ENCODE measurements at regions not wholly inside any gene's neighbourhood (a gene's known extent, or its start where the extent isn't known, plus 50 kb on each side); places are given as distances from the start of the nearest gene placed in this dataset.

DNA sequence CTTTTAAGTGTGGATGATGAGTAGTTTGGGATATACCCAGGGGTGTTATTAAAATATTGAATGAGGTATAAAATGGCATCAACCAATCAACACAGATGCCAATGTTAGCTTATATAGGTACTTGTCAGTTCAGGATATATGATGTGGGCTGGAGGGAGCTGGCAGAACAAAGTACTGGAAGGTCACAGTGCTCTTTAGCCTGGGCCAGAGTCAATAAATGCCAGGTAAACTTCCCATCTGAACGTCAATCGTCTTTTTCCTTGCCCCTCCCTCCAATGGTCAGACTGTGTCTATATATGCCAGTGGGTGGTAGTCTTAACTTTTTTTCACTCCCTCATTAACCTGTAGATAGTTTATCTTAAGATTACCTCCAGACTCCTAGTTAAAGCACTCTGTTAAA is 140.8 kb upstream of the RBMS1 start:
- DNase-seq, result no peak

DNA sequence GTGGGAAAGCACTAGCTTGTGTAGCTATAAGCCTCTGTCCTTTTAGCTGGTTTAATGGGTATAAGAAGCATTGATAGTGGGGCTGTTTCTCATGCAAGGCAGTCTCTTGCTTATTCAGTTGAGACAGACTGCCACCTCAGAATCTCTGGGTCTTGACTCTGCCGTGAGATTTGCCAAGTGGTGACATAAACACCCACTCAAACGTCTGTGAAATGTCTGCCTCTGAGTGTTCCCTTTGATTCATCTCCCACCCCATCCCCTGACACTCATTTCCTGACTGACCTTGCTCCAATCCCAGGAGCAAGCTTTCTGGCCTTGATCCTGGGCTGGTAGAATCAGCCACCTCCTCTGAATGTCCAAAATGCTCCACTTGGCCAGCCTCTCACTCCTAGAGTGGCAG is 141.9 kb upstream of the RBMS1 start:
- DNase-seq, result no peak

- no peak for DNase-seq
Observed at GRCh38 chr2:160639472-160639871, 145.9 kb upstream of the RBMS1 start.

GRCh38 chr2:160646684-160647444 is 153.3 kb upstream of the RBMS1 start:
- DNase-seq, result no peak

DNA sequence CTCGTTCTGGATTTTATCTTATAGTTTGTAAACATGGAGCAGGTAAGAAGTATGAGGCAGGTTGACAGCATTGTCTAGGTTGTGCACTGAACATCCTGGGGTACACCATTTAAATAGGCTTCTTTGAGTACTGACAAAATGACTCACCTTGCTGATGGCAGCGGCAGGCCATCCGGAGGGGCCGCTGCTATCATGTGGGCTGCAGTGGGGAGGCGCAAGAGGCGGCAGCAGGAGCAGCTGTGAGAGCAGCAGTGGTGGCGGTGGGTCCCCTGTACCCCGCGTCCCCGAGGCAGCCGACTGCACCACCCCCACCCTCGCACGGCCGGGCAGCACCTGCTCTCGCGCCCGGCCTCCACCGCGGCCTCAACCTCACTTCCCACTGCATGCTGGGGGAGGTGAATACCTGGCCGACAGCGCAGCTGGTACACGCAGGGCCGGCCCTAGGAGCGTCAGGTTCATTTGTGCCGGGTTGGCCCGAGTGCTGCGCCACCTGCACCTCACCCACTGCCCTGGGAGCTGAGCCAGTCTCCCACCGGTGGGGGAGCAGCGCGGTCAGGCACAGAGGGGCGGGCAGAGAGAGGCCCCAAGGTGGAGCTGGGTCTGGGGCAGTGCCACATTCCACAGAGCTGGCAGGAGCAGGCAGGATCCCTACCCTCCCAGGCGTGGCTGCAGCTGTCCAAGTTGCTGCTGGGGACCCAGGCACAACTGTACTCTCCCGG is 154.5 kb upstream of the RBMS1 start:
- DNase-seq, result no peak

DNA sequence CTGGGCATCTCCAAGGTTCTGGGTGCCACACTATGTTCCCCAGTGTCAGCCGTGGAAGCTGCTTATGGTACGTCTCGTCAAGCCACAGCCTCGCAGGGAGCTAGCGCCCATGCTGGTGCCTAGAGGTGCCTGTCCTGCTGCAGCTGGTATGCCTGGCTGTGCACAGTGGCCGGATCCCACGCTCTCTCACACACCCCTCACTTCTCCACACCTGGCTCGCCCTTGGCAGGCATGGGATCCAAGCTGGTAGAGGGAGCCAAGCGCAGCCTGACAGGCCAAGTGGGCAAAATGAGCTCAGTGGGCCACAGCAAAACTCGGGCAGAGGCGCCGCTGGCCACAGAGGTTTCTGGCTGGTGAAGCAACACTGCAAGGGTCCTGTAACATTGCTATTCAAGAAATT is 156.1 kb upstream of the RBMS1 start:
- DNase-seq, result no peak

- DNase-seq, result no peak
Observed at GRCh38 chr2:160650196-160651118, 156.8 kb upstream of the RBMS1 start.

DNA sequence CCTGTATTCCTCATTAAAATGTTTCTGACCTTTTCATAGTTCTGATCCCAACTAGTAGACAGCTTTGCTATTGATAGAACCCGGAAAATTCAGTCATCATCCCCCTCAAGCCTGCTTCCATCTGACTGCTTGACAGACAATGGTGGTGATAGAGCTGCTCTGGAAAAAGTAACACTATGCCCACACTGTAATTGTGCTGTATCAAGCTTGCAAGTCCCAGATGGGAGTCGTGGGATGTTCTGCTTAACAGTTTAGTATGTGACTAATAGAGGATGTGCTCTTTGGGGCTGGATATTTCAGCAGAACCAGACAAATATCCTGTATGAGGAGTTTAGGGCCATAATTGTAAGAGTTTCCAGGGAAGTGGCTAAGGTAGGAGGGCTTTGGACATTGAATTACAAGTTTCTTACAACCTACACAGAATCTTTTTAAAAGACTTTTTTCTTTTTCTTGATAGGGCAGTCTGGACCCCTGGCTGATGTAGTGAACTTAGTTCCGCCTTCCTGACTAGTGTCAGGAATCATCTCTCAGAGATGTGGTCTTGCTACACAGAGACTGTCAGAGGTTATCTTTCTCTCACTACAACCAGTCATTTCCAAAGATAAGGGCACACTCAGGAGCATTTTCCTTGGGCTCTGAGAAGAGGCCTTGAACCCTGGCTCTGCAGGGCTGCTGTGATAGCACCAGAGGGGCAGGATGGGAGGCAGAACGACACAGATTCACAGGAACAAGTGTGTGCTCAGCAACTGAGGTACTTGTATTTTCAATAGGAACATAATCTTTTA is 158.0 kb upstream of the RBMS1 start:
- no peak for DNase-seq

GRCh38 chr2:160652236-160652635 is 158.6 kb upstream of the RBMS1 start:
- no peak for DNase-seq

GRCh38 chr2:160657196-160657595 is 163.6 kb upstream of the RBMS1 start:
- no peak for DNase-seq

DNA sequence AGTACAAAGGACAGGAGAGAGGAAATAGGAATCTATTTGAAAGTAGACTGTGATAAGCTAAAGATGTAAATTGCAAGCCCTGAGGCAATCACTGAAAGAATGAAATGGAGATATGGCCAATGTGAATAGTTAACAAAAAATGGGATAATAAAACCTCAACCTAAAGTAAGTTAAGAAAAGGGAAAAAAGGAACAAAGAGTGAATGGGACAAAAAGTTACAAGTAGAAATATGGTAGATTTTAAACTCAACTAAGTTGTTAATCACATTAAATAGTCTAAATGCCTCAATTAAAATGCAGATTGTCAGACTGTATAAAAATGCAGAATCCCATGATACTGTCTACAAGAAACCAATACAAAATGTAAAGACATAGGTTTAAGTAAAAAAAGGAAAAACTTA is 165.2 kb upstream of the RBMS1 start:
- no peak for DNase-seq

DNA sequence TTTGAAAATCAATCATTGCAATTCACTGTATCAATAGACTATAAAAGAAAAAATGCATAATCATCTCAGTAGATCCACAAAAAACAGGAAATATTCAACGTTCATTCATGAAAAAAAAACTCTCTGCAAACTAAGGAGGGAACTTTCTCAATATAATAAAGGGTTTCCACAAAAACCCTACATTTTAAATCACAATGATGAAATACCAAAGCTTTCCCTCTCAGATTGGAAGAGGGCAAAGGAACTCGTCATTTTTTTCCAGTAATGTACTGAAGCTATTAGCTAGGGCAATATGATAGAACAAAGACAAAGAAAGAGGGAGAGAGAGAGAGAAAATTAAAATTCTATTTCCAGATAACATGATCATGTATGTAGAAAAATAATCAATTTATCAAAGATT is 167.1 kb upstream of the RBMS1 start:
- no peak for DNase-seq

DNA sequence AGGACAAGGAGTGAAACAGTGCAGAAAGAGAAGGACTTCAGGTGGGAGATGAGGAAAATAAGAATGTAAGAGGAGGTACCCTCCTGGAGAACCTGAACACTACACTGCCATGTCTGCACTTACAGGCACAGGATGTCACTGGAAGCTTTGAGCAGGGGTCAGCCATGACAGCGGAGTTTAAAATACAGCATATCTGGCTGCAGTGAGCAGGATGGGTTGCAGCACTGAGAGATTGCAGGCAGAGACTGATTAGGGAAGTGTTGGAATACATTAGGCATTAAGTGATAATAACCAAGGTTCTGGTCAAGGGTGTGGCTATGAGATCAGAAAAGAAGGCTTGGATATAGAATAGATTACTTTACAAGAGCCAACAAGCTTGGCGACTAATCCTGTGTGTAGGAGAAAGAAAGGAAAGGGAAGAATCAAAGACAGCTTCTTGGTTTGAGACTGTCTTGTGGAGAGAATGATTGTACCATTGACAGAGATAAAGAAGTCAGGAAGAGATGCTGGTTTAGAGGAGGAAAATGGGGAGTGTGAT is 171.1 kb upstream of the RBMS1 start:
- DNase-seq, result no peak

DNA sequence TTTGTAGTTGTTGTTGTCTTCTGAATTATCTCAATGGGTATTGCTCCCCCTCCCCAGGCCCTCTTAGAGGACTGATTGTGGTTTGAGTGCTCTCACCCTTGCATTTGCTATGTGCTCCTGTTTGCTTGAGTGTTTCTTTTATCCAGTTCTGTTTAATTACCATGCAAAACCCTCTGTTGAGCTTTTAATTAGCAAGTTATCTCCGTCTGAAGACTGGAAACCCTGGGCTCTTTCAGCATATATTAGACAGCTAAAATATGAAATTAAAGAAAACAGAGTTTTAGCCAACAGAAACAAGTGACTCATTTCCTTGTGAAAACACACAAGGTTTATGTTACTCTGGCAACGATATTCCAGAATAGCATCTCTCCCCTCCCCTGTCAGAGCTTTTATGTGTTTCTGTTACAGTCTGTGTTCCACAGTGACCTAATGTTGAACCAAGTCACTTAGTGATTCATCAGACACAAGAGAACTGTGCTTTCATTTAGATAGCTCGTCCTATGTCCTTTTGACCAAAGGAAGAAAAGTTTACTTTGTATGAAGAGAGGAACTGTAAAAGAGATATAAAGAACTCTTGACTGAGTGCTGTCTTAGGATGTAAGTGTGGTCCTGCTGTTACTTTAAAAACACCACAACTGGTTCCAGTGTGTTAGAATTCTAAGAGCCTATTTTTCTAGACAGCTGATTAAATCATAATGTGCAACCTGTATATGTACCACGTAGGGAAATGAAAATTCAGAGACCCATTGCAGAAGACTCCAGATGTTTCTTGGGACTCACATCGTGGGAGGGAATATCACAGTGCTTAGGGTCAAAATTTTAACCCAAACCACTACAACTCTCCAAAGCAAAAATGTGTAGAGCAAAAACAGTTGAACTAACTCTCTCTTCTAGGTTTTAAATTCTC is 172.8 kb upstream of the RBMS1 start:
- DNase-seq, result no peak

- DNase-seq, result no peak
Observed at GRCh38 chr2:160667811-160668210, 174.2 kb upstream of the RBMS1 start.

- DNase-seq, result no peak
Observed at GRCh38 chr2:160670618-160671017, 177.0 kb upstream of the RBMS1 start.

DNA sequence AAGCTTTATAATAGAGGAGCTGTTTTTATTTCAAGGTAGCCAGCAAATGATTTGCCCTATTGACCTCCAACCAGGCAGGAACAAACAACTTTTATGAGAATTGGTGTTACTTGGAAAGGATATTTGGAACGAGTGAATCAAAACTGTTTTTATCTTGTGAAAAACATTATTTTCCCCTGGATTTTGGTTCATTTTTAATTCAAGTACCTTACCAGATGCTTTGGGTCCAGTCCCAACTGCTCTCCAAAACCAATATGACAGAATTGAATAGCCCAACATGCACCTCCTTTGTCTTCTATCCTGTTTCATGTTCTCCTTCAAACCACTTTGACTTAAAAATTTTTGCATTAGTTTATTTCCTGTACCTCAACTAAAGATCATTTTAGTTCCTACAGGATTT is 178.6 kb upstream of the RBMS1 start:
- DNase-seq, result no peak

DNA sequence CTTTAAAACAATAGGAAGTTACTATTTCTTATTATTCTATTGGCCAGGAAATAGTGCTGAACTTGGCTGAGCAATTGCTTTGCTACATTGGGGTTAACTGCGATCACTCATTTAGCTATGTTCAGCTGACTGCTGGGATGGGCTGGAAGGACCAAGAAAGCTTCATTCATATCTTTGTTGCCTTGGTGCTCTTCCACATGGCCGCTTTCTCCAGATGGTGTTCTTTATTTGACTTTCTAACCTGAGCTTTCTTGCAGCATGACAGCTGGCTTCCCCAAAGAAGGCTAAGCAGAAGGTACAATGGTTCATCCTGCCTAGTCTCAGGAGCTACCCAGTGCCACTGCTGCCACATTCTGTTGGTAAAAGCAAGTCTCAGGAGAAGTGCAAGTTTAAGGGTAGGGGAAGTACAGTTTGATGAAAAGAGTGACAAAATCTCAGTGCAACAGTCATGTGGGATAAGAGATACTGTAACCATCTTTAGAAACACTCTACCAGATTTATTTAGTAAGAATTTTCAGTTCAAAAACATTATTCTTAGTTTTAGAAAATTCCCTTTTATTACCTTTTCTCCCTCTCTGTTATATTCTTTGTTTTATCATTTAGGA is 180.6 kb upstream of the RBMS1 start:
- no peak for DNase-seq

DNA sequence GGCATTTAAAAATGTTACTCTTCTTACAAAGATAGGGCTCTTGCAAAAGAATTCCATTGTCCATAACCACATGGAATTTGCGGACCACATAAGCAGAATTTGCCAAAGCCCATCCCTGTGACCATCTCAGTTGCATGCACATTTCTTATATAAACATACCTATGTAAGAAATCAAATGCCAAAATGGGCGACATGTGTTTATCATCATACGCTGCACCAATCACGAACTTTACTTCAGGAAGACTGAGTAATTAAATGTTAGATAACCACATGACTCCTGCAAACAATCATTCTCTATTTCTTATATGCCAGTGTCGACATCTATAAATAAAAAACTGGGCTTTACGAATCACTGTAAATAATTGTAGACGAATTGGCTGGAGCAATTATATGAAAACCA is 186.1 kb upstream of the RBMS1 start:
- no peak for DNase-seq

- DNase-seq, result no peak
Observed at GRCh38 chr2:160680294-160680693, 186.7 kb upstream of the RBMS1 start.

- DNase-seq, result no peak
Observed at GRCh38 chr2:160680974-160681373, 187.4 kb upstream of the RBMS1 start.

All from NCI-H2081 treated with DMSO at 0.1 percent for 48 hours (cell line).